ENCODE measurements at regions not wholly inside any gene's neighbourhood (a gene's known extent, or its start where the extent isn't known, plus 50 kb on each side); places are given as distances from the start of the nearest gene placed in this dataset.
"Not testable (repeated sequence)": the region's sequence is repeated elsewhere in the genome, so short reads cannot be mapped to it uniquely, and the experiment has no call there.

GRCh38 chr3:27630885-27631284, 91.2 kb downstream of the EOMES start:
- DNase-seq (ENCODE audit: low spot score) = no peak

- no peak for DNase-seq (ENCODE audit: low spot score)
Measured at GRCh38 chr3:27629366-27629765, 92.8 kb downstream of the EOMES start.

- DNase-seq (ENCODE audit: low spot score) = no peak
Measured at GRCh38 chr3:27628026-27628750, 93.9 kb downstream of the EOMES start.

- no peak for DNase-seq (ENCODE audit: low spot score)
Measured at GRCh38 chr3:27626596-27627118, 95.5 kb downstream of the EOMES start.

GRCh38 chr3:27625864-27626263, 96.3 kb downstream of the EOMES start:
- DNase-seq (ENCODE audit: low spot score) = no peak

GRCh38 chr3:27623085-27623753, 98.9 kb downstream of the EOMES start:
- DNase-seq (ENCODE audit: low spot score) = peak; percentile 7

- no peak for DNase-seq (ENCODE audit: low spot score)
Measured at GRCh38 chr3:27617552-27617951, 104.6 kb downstream of the EOMES start.

- no peak for DNase-seq (ENCODE audit: low spot score)
Measured at GRCh38 chr3:27616031-27616430, 106.1 kb downstream of the EOMES start.

GRCh38 chr3:27615555-27615954, 106.6 kb downstream of the EOMES start:
- no peak for DNase-seq (ENCODE audit: low spot score)

- DNase-seq (ENCODE audit: low spot score) = no peak
Measured at GRCh38 chr3:27614592-27614991, 107.5 kb downstream of the EOMES start.

- no peak for DNase-seq (ENCODE audit: low spot score)
Measured at GRCh38 chr3:27613846-27614500, 108.2 kb downstream of the EOMES start.

- DNase-seq (ENCODE audit: low spot score) = peak; percentile 51
Measured at GRCh38 chr3:27610800-27611525, 111.2 kb downstream of the EOMES start.

- DNase-seq (ENCODE audit: low spot score) = no peak
Measured at GRCh38 chr3:27607370-27607769, 114.8 kb downstream of the EOMES start.

- no peak for DNase-seq (ENCODE audit: low spot score)
Measured at GRCh38 chr3:27606537-27606936, 115.6 kb downstream of the EOMES start.

GRCh38 chr3:27601311-27601710, 117.1 kb upstream of the SLC4A7 start:
- not testable (repeated sequence) for DNase-seq (ENCODE audit: low spot score)

GRCh38 chr3:27599741-27600140, 115.6 kb upstream of the SLC4A7 start:
- not testable (repeated sequence) for DNase-seq (ENCODE audit: low spot score)

GRCh38 chr3:27596921-27597320, 112.7 kb upstream of the SLC4A7 start:
- peak; percentile 63 for DNase-seq (ENCODE audit: low spot score)

GRCh38 chr3:27596334-27596841, 112.2 kb upstream of the SLC4A7 start:
- DNase-seq (ENCODE audit: low spot score) = peak; percentile 35

- no peak for DNase-seq (ENCODE audit: low spot score)
Measured at GRCh38 chr3:27594096-27594690, 110.0 kb upstream of the SLC4A7 start.

GRCh38 chr3:27593173-27593572, 109.0 kb upstream of the SLC4A7 start:
- no peak for DNase-seq (ENCODE audit: low spot score)

Measured in umbilical cord (tissue), 1 donor.